Astrocyte (in vitro differentiated cells and primary cell): ENCODE measurements at regions not wholly inside any gene's neighbourhood (a gene's known extent, or its start where the extent isn't known, plus 50 kb on each side); places are given as distances from the start of the nearest gene placed in this dataset.

ENCODE experiments used
- DNase-seq: peaks from one replicate; pipeline ENCODE4 v3.0.0-alpha.2; 2010; ENCODE audit warnings: low read depth
- FAIRE-seq: peaks from 2 replicates; lab custom pipeline; 2011; peaks lifted over from hg19 to GRCh38; lab: Jason Lieb, UNC
- H2AFZ ChIP-seq: 2 replicates; pipeline ENCODE4 v1.6.0; 2012; ENCODE audit warnings: low read depth, low read length, inconsistent platforms
- H3K27ac ChIP-seq: 2 replicates; pipeline ENCODE4 v1.5.1; 2011; ENCODE audit warnings: low read depth, low read length, inconsistent platforms
- H3K27me3 ChIP-seq: 2 replicates; pipeline ENCODE4 v1.6.0; 2011; ENCODE audit warnings: low read length, inconsistent platforms; ENCODE audit not compliant: insufficient read depth
- H3K36me3 ChIP-seq: 2 replicates; pipeline ENCODE4 v1.5.1; 2011; ENCODE audit warnings: low read length, inconsistent platforms; ENCODE audit not compliant: insufficient read depth
- H3K4me1 ChIP-seq: 2 replicates; pipeline ENCODE4 v1.5.1; 2011; ENCODE audit warnings: low read length, inconsistent platforms; ENCODE audit not compliant: insufficient read depth
- H3K4me2 ChIP-seq: 2 replicates; pipeline ENCODE4 v1.6.0; 2012; ENCODE audit warnings: low read length, inconsistent platforms
- H3K4me3 ChIP-seq: 2 replicates; pipeline ENCODE4 v1.5.1; 2011; ENCODE audit warnings: low read depth, mild to moderate bottlenecking, low read length, inconsistent platforms; ENCODE audit not compliant: insufficient read depth
- H3K79me2 ChIP-seq: 2 replicates; pipeline ENCODE4 v1.6.0; 2012; ENCODE audit warnings: mild to moderate bottlenecking, low read length, inconsistent platforms; ENCODE audit not compliant: insufficient read depth
- H3K9ac ChIP-seq: 2 replicates; pipeline ENCODE4 v1.6.0; 2012; ENCODE audit warnings: mild to moderate bottlenecking, low read length, inconsistent platforms
- H3K9me3 ChIP-seq: 2 replicates; pipeline ENCODE4 v1.5.1; 2012; ENCODE audit warnings: low read depth, mild to moderate bottlenecking, low read length, inconsistent platforms; ENCODE audit not compliant: insufficient read depth
- H4K20me1 ChIP-seq: 2 replicates; pipeline ENCODE4 v1.6.0; 2012; ENCODE audit warnings: low read length, inconsistent platforms; ENCODE audit not compliant: insufficient read depth
- H3K27ac Mint-ChIP-seq: one replicate; pipeline ENCODE4 v1.8.0; 2021; ENCODE audit warnings: mild to moderate bottlenecking, mixed read lengths; ENCODE audit not compliant: unreplicated experiment
- H3K27me3 Mint-ChIP-seq: one replicate; pipeline ENCODE4 v1.8.0; 2021; ENCODE audit warnings: low read depth, mixed read lengths; ENCODE audit not compliant: unreplicated experiment
- H3K36me3 Mint-ChIP-seq: one replicate; pipeline ENCODE4 v1.8.0; 2021; ENCODE audit warnings: low read depth, mixed read lengths; ENCODE audit not compliant: unreplicated experiment
- H3K4me1 Mint-ChIP-seq: one replicate; pipeline ENCODE4 v1.8.0; 2021; ENCODE audit warnings: low read depth, mixed read lengths; ENCODE audit not compliant: unreplicated experiment
- H3K4me3 Mint-ChIP-seq: one replicate; pipeline ENCODE4 v1.8.0; 2021; ENCODE audit warnings: mild to moderate bottlenecking, moderate library complexity, mixed read lengths; ENCODE audit not compliant: unreplicated experiment
- H3K9me3 Mint-ChIP-seq: one replicate; pipeline ENCODE4 v1.8.0; 2021; ENCODE audit warnings: mild to moderate bottlenecking, mixed read lengths; ENCODE audit not compliant: unreplicated experiment
- CTCF ChIP-seq: IDR thresholded peaks from 2 replicates; pipeline ENCODE4 v1.5.1; 2011; ENCODE audit warnings: low read depth, mild to moderate bottlenecking, inconsistent platforms, low read length, moderate library complexity; ENCODE audit not compliant: insufficient read depth
- EZH2 ChIP-seq: IDR thresholded peaks from 2 replicates; pipeline ENCODE4 v1.6.1; 2012; ENCODE audit warnings: mild to moderate bottlenecking, low read length, inconsistent platforms; ENCODE audit not compliant: insufficient read depth

GRCh38 chr20:50347284-50348063, 156.8 kb downstream of the CEBPB start:
- no peaks in the 10 kb centered on the region for H3K36me3 ChIP-seq
- H3K9me3 ChIP-seq: no peaks in the 10 kb centered on the region
- H3K4me3 Mint-ChIP-seq: no peak overlapping the region
- H3K36me3 Mint-ChIP-seq: peaks cover 2% of the 10 kb centered on the region
- no peak overlapping the region for H3K4me3 ChIP-seq
- no peaks in the 10 kb centered on the region for H4K20me1 ChIP-seq
- DNase-seq (no peak), FAIRE-seq (no peak)
- H3K9ac ChIP-seq: no peak overlapping the region
- peaks cover 4% of the 10 kb centered on the region for H3K9me3 Mint-ChIP-seq
- H2AFZ ChIP-seq: no peak overlapping the region
- H3K4me1 ChIP-seq: peaks cover 9% of the 10 kb centered on the region
- H3K4me2 ChIP-seq: no peak overlapping the region
- peaks cover 3% of the 10 kb centered on the region for H3K4me1 Mint-ChIP-seq
- no peak overlapping the region for H3K27ac ChIP-seq
- H3K79me2 ChIP-seq: no peaks in the 10 kb centered on the region
- TF ChIP-seq CTCF (no peak), EZH2 (no peak)
- no peak overlapping the region for H3K27ac Mint-ChIP-seq
- H3K27me3 Mint-ChIP-seq: peaks cover 41% of the 10 kb centered on the region
- no peaks in the 10 kb centered on the region for H3K27me3 ChIP-seq

GRCh38 chr20:50348096-50348495, 157.5 kb downstream of the CEBPB start:
- no peak overlapping the region for H3K4me3 Mint-ChIP-seq
- no peaks in the 10 kb centered on the region for H3K9me3 ChIP-seq
- no peak overlapping the region for H3K4me2 ChIP-seq
- H3K9ac ChIP-seq: no peak overlapping the region
- no peak for DNase-seq
- H3K27me3 ChIP-seq: no peaks in the 10 kb centered on the region
- no peak overlapping the region for H3K27ac Mint-ChIP-seq
- H3K36me3 ChIP-seq: no peaks in the 10 kb centered on the region
- peaks cover 9% of the 10 kb centered on the region for H3K4me1 ChIP-seq
- peaks cover 4% of the 10 kb centered on the region for H3K9me3 Mint-ChIP-seq
- no peaks in the 10 kb centered on the region for H3K79me2 ChIP-seq
- peaks cover 2% of the 10 kb centered on the region for H3K36me3 Mint-ChIP-seq
- no peak overlapping the region for H3K27ac ChIP-seq
- no peak overlapping the region for H2AFZ ChIP-seq
- H3K27me3 Mint-ChIP-seq: peaks cover 41% of the 10 kb centered on the region
- peaks cover 3% of the 10 kb centered on the region for H3K4me1 Mint-ChIP-seq
- TF ChIP-seq EZH2: no peak
- TF ChIP-seq CTCF: no peak
- H3K4me3 ChIP-seq: no peak overlapping the region
- no peaks in the 10 kb centered on the region for H4K20me1 ChIP-seq
- no peak for FAIRE-seq
